Epidermal melanocyte (primary cell): ENCODE measurements at regions not wholly inside any gene's neighbourhood (a gene's known extent, or its start where the extent isn't known, plus 50 kb on each side); places are given as distances from the start of the nearest gene placed in this dataset.

Source experiments
- DNase-seq: peaks from one replicate; pipeline ENCODE4 v3.0.0; 2011; ENCODE audit warnings: low spot score; ENCODE audit not compliant: insufficient read length

DNA sequence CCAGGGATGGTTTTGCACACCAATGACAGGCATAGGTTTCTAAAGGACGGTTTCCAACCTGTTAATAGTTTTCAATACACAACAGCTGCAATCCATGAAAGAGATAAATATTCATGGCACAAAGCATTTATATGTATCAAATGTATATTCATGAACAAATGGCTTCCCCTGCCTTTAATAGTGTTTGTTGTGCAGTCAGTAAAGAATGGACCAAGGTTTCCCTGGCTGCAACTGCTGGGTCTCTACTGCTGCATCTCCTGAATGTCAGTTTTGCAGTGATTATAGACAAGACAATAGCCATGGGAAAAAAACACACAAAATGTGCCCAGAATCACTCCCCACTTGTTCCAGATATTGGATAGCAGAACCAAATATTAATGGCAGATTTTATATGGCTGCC, 284.1 kb downstream of the BTG1 start:
- DNase-seq = no peak

- no peak for DNase-seq
Measured at GRCh38 chr12:91859347-91859746, 286.3 kb downstream of the BTG1 start.

DNA sequence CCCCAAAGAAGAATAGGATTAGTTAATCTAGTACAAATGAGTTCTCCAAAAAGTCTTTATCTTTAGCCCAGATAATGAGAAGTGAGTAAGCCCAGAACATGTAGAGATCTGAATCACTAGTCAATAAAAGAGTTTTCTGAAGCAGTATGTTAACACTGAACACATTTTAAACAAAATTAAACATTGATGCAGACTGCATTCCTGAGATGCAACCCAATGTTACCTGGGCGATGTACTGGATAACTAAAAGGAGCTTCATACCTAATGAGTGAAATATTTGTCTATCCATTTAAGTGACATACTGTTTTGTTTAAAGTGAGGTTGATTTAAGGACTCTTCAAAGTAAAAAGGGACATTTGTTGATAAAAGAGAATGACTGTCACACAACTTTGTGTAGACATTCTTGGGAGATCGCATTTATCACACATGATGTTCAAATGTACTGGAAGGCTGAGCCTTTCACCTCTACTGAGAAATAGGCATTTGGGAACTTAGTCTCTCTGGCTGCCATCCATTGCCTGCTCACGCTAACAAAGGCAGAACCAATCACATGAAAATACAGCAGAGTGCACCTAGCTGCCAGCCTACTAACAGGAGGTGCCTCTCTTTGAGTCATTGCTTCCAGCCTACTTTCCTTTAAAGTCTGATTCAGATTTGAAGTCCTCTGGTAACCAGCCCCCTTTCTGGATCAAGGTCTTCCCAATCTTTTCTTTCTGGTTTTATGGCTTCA, 287.7 kb downstream of the BTG1 start:
- no peak for DNase-seq

DNA sequence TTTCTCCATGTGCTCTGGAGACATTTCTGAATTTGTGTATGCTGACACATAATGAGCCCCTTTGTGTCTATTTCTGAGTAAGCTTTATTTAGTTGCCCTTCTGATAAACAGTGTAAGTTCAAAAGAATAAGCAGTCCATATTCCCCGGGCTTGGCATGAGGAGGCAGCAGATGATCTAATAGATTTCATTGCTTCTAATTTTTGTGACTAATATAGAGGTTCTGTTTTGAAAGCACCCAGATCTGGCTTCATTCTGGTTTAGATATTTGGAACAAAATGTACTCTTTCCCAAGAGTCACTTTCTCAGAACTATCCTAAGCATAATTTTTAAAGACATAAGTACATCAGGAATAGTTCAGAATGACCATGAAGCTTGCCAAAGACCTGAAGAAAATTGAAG, 290.9 kb downstream of the BTG1 start:
- no peak for DNase-seq

- no peak for DNase-seq
Measured at GRCh38 chr12:91853350-91854127, 292.1 kb downstream of the BTG1 start.

DNA sequence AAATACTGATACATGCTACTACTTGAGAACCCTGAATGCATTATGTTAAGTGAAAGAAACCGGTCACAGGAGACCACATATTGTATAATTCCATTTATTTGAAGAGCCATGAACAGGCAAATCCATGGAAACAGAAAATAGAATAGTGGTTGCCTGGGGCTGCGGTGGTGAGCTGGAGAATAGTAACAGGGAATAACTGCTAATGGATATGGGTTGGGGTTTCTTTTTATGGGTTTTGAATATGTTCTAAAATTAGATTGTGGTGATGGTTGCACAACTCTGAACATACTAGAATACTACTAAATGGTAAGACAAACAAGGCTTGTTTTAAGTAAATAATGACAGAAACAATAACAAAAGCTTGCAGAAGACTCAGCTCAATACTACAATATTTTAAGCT, 293.0 kb downstream of the BTG1 start:
- no peak for DNase-seq

- no peak for DNase-seq
Measured at GRCh38 chr12:91851741-91852477, 293.7 kb downstream of the BTG1 start.

- no peak for DNase-seq
Measured at GRCh38 chr12:91846466-91847055, 299.1 kb downstream of the BTG1 start.

GRCh38 chr12:91845365-91845764, 300.3 kb downstream of the BTG1 start:
- no peak for DNase-seq

- DNase-seq = no peak
Measured at GRCh38 chr12:91841822-91842221, 303.8 kb downstream of the BTG1 start.

DNA sequence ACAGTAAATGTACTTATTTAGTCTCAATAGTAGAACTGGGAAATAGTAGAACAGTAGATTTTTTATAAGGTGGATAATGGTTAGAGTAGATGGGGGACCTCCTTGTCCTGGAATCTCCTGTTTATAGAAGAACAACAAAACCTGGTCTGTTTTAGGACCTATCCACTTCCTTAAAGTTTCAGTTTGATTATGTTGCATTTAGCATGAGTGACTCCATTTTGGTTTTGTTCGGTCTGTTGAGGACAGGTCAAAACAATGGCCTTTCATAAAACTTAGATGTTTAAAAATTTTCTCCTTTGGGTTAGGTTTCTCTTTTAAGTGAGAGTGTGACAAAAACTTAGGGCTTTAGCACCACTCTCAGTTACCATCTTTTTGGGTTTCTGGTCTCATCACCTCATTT, 308.9 kb downstream of the BTG1 start:
- DNase-seq = no peak

- DNase-seq = no peak
Measured at GRCh38 chr12:91836264-91836663, 309.4 kb downstream of the BTG1 start.

DNA sequence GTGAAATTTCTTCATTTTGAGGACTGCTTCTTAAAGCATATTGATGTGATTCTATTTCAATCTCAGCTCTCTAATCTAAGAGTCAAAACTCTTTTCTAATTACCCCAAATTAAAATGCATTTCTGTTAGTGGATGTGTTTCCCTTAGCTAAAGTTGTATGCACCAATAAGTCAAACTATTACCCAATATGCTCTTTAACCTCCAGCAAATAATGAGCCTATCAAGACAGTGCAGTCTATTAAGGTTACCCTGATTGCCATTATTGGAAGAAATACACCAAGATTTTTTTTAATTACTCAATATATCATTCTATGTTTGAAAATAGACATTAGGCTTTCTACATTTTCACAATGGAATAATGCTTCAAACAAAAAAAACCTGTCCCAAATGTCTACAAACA, 310.0 kb downstream of the BTG1 start:
- no peak for DNase-seq

- DNase-seq = no peak
Measured at GRCh38 chr12:91833780-91834359, 311.8 kb downstream of the BTG1 start.

- no peak for DNase-seq
Measured at GRCh38 chr12:91825999-91826398, 319.6 kb downstream of the BTG1 start.

- no peak for DNase-seq
Measured at GRCh38 chr12:91824991-91825390, 320.7 kb downstream of the BTG1 start.

DNA sequence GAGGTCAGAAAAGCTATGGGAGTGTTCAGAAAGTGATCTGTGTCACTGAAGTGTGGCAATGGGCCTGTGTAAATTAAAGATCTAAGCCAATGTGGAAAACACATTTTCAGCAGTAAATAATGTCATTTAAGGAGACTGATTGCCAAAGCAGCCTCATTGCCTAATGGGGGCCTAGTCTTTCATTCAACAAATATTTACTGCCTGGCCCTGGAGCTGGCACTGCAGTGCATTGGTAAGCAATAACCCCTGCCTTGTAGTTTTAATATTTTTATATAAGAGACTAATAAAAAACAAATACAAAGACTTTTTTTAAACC, 326.6 kb downstream of the BTG1 start:
- DNase-seq = no peak

DNA sequence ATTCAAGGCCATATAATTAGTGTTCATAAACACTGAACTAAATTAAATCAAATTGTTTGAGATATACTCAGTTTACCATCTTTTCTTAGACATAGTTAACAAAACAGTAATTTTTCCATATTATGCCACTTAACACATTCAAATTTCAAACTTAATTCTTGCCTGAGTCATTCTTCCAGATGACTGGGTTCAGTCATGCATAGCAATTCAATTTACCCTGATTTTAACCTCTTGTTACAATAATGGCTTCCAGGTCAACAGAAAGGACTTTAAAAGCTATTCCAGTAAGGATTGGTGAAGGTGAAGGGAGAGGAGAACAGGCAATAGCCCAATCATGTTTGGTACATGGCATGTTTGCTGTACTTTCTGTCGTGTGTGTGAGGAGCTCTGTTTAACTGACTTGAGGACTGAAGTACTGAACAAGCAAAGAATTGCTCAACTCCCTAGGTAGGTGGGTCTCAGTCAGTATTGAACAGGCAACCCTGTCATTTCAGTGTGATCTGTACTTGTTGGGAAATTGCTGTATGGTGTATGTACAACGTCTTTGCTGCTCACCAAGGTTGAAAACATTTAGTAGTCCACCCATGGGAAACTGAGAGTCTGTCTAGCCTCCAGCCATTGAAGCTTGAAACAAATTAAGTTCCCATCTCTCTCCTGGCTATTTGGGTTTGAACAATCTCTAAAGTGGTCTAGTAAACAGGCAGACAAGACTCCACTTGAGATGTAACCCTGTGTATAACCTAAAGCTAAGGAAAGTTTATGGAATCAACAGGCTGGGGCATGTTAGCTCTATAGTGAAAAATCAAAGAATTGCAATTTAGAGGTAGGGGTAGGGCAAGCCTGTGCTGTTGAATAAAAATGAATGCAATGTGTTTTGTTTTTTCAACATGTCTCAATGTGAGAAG, 327.2 kb downstream of the BTG1 start:
- DNase-seq = no peak

GRCh38 chr12:91817517-91817916, 328.1 kb downstream of the BTG1 start:
- no peak for DNase-seq

GRCh38 chr12:91813701-91814100, 331.9 kb downstream of the BTG1 start:
- no peak for DNase-seq
